22Rv1 (cell line): ENCODE measurements at regions not wholly inside any gene's neighbourhood (a gene's known extent, or its start where the extent isn't known, plus 50 kb on each side); places are given as distances from the start of the nearest gene placed in this dataset.

Source experiments
- CTCF ChIP-seq: fragments of 450-650 bp; IDR thresholded peaks from 2 replicates; pipeline ENCODE4 v1.5.1; 2017; ENCODE audit warnings: mild to moderate bottlenecking
- ZFX ChIP-seq: fragments of 450-650 bp; IDR thresholded peaks from 2 replicates; pipeline ENCODE4 v1.6.1; 2017; ENCODE audit warnings: antibody characterized with exemption, borderline replicate concordance

GRCh38 chr7:115638853-115639252, 391.7 kb downstream of the TFEC start:
- TF ChIP-seq CTCF (no peak), ZFX (no peak)
